GM21381 (cell line): ENCODE measurements at regions not wholly inside any gene's neighbourhood (a gene's known extent, or its start where the extent isn't known, plus 50 kb on each side); places are given as distances from the start of the nearest gene placed in this dataset.

ENCODE experiments used
- ATAC-seq: cut with Tn5 transposase; IDR thresholded peaks from one replicate; pipeline ENCODE4 v1.9.1; 2021; ENCODE audit warnings: mild to moderate bottlenecking, moderate library complexity; ENCODE audit not compliant: unreplicated experiment

- no peak for ATAC-seq
These were observed 174.6 kb downstream of the WDR11 start for GRCh38 chr10:121025731-121026130.

GRCh38 chr10:121027371-121027770 is 176.2 kb downstream of the WDR11 start:
- no peak for ATAC-seq

GRCh38 chr10:121032460-121032859 is 181.3 kb downstream of the WDR11 start:
- no peak for ATAC-seq

GRCh38 chr10:121033366-121033765 is 182.2 kb downstream of the WDR11 start:
- ATAC-seq: no peak

GRCh38 chr10:121036431-121036830 is 185.3 kb downstream of the WDR11 start:
- ATAC-seq: no peak

- no peak for ATAC-seq
These were observed 190.3 kb downstream of the WDR11 start for GRCh38 chr10:121041499-121041898.

- no peak for ATAC-seq
These were observed 190.7 kb downstream of the WDR11 start for GRCh38 chr10:121041906-121042305.

- no peak for ATAC-seq
These were observed 191.2 kb downstream of the WDR11 start for GRCh38 chr10:121042342-121042741.

GRCh38 chr10:121043124-121043849 is 192.1 kb downstream of the WDR11 start:
- no peak for ATAC-seq

GRCh38 chr10:121048749-121049148 is 197.6 kb downstream of the WDR11 start:
- ATAC-seq: no peak

- no peak for ATAC-seq
These were observed 198.3 kb downstream of the WDR11 start for GRCh38 chr10:121049489-121049888.

- no peak for ATAC-seq
These were observed 198.8 kb downstream of the WDR11 start for GRCh38 chr10:121049923-121050322.

- no peak for ATAC-seq
These were observed 200.0 kb downstream of the WDR11 start for GRCh38 chr10:121051171-121051570.

GRCh38 chr10:121051696-121052279 is 200.6 kb downstream of the WDR11 start:
- ATAC-seq: no peak

GRCh38 chr10:121053151-121053550 is 202.0 kb downstream of the WDR11 start:
- no peak for ATAC-seq

- no peak for ATAC-seq
These were observed 203.7 kb downstream of the WDR11 start for GRCh38 chr10:121054874-121055273.

GRCh38 chr10:121057269-121057668 is 206.1 kb downstream of the WDR11 start:
- no peak for ATAC-seq

GRCh38 chr10:121058082-121058481 is 206.9 kb downstream of the WDR11 start:
- no peak for ATAC-seq

- no peak for ATAC-seq
These were observed 208.2 kb downstream of the WDR11 start for GRCh38 chr10:121059351-121059750.

GRCh38 chr10:121062115-121062514 is 211.0 kb downstream of the WDR11 start:
- no peak for ATAC-seq

- no peak for ATAC-seq
These were observed 212.6 kb downstream of the WDR11 start for GRCh38 chr10:121063744-121064143.

GRCh38 chr10:121064491-121064890 is 213.3 kb downstream of the WDR11 start:
- no peak for ATAC-seq

GRCh38 chr10:121065330-121065729 is 214.2 kb downstream of the WDR11 start:
- peak; percentile 40 for ATAC-seq
